ENCODE measurements at regions not wholly inside any gene's neighbourhood (a gene's known extent, or its start where the extent isn't known, plus 50 kb on each side); places are given as distances from the start of the nearest gene placed in this dataset.

DNA sequence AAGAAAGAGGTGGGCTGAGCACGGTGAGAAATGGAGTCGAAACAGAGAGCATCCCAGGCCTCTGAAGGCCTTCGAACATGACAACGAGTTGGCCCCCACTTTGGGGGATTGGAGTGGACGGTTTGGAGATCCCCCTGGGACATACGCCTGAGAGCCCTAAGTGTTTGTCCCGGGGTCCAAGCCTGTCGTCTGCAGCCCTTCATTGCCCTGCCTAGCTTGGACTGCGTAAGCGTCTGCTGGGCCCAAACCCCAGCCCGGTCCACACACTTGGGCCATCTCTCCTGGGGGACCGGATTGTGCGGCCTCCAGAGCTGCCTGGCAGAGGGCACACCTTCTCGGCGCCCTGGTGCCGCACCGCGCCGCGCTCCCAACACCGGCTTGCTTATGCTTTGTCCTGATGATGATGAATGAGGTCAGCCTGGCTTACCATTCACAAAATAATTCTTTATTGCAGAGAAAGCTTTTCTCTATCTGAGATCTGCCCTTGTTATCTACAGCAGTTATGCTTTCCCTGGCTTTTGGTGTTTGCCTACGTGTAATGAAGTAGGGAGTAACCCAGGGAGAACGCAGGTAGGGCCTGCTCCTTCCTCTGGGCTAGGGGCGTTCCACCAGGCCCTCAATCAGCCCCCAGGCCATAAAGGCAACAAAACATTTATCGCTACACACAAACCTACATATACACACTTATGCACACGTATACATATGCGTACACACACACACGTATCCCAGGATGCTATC is 85.9 kb upstream of the PPARA start:
- DNase-seq (ENCODE audit: low read depth in 3 of 3, low spot score in 2 of 3), result no peak

DNA sequence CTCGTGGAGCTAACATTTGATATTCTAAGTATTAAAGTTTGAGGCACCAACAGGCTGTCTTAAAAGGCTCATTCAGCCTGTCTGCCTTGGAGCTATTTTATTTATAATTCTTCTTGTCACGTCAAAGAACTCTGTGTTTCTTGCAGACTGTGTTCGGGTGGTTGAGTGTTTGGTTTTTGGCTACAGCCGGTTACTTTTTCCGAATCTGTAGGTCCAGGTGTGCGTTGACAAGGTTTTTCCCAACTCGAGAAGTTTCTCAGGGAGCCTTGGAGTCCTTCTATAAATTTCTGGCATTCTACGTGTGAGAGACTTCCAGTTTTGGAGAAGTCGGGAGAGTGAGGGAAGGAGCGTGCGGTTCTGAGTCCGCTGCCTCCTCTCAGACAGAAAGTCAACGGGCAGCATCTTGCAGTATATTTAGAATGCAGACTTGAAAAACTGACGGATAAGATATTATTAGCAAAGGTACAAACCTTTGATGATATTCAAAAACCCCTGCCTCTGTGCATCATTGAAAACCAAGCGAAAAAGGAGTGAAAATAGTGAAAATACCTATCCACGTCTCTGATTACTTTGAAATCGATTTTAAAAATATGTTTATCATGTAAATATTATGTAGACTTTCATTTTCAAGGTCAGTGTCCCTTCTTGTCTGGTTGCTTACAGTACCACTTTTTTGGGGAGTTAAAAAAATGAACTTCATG is 85.2 kb upstream of the PPARA start:
- no peak for DNase-seq (ENCODE audit: low read depth in 3 of 3, low spot score in 2 of 3)

DNA sequence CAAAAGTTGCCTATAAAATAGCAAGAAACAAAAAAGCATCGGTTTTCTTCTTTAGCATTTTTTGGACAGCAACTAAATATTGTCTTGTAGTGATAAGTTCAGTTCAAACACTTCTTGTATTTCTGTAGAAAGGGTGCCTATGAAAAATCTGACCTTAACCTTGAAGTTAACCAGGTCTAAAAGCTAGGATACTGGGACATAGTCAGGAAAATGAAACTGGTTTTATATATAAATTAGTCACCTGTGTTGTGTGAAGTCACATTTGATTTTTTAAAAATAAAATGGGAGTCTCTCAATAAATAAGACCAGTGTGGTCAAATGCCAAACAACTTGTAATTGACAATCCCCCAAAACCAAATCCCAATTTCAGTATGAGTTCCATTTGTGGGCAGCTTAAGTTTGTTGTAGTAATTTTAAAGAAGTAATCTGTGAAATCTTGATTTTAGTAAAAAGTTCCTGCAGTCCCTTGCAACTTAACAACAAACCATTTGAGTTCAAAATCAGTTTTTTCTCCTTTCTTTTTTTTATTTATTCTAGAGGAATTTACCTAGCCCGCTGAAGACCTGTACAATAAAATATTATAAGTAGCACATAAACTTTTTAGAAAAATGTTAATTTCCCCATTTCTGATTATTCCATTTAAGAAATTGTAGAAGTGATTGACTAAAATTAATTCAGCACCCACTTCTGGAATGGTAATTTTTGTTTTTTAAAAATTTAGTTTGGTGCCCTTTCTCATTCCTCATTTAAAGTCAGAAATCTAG is 84.5 kb upstream of the PPARA start:
- DNase-seq (ENCODE audit: low read depth in 3 of 3, low spot score in 2 of 3), result no peak

DNA sequence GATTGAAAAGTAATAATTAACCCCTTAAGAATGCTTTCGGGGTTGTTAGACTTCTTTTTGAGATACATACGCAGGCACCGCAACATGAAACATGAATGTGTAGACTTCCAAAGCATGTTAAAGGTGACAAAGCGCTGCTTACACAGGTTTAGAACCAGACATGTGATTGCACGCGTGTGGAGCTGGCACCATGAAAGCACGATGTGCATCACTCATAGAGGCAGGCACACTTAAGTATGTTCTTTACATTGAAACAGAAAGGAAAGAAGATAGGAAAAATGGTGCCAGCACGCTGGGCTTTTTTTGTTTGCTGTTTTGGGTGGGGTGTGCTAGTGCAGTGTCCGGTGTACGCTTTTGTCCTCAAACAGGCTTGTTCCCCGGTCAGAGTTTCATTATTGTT is 83.6 kb upstream of the PPARA start:
- no peak for DNase-seq (ENCODE audit: low read depth in 3 of 3, low spot score in 2 of 3)

DNA sequence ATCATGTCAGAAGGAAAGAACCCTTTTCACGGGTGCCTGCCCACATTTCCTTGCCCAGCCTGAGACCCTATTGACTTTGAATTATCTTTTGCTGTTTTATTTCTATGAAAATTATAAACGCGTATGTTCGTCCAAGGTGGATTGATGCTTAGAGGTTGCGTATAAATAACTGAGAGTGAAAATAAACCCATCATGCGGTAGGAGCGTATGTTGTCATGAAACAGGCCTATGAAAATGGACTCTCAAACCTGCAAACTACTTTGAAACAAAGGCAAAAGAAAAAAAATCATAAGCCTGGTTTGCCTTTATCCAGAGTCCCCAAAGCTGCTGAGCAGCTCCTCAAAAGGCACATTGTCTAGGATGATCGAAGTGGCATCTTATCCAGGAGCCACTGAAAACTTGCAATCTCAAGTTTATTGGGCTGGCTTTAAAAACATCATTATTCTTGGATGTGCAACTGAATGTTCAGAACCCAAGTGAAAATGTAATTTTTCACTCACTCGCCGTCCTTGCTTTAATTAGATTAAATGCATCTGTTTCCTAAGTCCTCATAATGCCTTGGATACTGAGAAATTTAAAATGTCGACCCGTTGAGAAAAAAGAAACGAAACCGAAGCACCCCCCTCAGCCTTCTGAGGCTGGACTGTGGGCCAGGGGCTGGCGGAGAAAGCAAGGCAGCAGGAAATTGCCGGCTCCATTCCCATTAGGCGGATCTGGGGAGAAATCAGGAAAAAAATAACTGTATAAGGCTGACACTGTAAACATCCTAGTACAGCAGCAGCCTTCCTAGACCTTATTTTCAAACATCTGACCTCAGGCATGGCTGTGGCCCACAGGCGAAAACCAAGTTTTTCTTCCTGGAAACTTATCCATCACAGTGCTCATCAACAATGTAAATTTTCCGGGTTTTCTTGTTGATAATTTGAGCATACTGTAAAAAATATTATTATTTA is 82.9 kb upstream of the PPARA start:
- no peak for DNase-seq (ENCODE audit: low read depth in 3 of 3, low spot score in 2 of 3)

DNA sequence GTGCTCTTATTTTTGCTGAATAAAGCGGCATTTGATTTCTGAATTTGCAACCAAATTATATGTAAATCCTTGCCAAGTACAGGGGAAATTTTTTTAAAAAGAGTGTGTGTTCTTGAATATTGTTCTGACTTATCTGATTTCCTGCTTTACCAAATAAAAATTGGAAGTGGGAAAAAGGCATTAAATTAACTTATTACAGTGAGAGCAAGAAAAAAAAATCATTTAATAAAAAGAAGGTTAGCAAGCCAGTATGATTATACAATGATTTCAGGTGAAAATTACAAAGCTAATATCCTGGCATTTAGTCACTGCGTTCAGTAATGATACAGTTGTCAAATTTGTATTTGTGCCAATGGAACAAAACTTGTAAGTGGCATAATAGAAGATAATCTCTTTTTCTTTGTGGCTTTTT is 82.1 kb upstream of the PPARA start:
- DNase-seq (ENCODE audit: low read depth in 3 of 3, low spot score in 2 of 3), result no peak

DNA sequence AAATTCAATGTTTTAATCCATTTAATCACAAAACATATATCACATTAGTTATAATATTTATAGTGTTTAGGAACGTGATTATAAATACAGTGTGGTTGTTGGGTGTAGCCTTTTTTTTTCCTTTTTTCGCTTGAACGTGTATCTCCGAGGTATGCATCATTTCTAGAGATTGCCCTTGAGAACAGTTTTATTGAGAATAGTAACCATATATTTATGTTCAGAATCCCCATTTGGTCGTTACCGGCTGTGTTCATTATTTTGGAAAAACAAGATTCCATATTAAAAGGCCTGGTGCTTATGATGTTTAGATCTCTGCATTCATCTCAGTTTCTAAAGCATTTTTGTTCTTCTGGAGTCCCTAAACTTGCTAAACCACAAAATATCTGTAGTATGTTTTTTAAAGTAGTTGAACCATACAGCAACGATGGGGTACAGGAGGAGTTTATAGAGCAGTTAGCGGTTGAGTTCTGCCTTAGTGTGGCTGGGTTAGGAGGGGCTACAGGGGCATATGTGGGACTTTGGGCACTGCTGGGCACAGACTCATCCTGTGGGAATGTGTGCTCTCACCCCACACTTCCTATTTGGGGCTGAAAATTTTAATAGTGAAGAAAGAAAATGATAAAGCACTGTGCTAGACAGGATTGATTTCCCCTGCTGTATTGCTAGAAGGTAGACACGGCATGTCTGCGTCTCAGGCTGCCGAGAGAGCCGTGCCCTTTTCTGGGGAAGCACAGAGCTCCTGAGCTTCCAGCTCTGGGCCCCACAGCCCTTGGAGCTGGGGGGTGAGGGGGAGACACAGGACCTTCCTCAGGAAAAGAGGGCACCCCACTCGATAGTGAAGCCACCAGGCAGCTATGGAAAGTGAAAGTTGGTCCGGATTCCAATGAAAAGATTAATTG is 81.5 kb upstream of the PPARA start:
- no peak for DNase-seq (ENCODE audit: low read depth in 3 of 3, low spot score in 2 of 3)

DNA sequence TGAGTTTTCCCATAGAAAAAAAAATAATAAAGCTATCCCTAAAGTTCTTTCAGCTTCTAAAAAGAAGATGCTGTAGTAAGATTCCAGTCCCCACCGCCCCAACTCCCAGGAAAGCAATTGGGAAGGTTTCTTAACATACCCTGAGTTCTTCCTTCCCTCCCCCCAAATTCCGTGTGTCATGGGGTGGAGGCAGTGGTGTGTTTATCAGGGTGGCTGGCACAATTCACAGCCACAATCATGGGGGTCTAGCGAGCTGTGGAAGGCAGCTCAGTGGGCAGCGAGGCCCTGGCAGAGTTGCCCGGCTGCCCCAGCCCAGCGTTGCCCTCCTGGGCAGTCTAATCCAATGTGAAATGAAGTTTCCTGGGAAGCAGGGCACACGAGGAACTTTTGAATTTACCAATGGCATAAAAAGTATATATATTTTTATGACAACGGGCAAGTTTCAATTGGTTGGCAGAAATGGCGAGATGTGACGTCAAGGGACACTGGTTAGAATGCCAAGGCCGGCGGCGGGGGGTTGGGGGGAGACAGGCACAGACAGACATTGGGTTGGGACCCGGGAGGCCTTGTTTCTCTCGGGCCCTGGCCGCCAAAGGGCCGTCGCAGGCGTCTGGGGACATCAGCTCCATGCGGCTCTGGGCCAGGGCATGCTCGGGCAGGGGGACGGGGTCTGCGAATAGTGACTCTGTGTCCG is 80.7 kb upstream of the PPARA start:
- no peak for DNase-seq (ENCODE audit: low read depth in 3 of 3, low spot score in 2 of 3)

DNA sequence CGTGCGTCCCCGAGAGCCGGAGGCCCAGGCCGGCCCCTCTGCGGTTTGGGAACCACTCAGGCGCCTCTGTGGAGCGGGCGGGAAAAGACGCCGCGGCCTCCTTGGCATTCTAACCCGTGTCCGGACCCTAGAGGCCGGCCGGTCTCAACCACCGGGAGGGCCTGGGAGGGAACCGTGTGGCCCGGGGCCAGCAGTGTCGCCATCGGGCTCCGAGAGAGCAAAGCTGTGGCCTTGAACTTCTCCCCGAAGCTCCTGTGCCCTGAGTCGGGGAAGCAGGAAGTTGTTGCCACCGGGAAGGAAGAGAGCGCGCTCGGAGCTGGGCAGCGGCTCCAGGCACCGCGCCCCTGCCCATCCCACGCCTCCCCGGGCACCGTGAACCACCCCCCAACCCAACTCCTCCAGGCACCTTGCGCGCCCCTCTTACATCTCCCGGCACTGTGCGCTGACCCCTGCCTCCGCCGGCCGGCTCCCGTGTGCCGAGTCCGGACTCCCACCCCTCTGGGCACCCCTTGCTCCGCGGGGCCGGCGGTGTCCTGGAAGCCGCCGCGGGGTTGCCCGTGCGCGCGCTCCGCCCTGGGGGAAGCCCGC is 80.0 kb upstream of the PPARA start:
- no peak for DNase-seq (ENCODE audit: low read depth in 3 of 3, low spot score in 2 of 3)

DNA sequence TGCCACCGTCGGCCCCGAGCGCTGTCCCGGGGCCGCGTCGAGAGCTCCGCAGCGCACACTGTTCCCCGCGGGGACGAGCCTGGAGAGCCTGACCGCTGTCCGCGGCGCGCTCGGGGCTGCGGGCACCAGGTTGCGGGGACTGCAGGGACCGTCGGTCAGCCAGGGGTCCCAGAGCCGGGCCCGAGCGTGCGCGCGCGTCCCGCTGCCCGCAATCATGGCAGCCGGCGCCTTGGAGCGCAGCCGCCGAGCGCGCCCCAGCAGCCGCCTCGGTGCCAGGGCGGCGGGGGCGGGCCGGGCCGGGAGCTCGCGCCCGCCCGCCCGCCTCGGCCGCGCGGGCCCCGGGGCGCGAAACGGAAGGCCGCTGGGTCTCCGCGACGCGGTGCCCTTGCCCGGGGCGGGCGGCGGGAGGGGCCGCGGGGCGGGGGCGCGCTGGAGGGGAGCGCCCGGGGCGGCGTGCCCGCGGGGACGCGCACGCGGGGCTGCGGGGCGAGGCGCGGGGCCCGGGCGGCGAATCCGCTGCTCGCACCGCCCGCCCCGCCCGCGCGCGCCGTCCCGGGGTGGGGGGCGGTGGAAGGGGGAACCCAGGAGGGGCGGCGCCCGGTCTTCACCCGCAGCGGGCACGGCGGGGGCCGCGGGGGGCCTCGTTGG is 79.4 kb upstream of the PPARA start:
- peak in 1 of 3 donors; percentile 38 for DNase-seq (ENCODE audit: low read depth in 3 of 3, low spot score in 2 of 3)

DNA sequence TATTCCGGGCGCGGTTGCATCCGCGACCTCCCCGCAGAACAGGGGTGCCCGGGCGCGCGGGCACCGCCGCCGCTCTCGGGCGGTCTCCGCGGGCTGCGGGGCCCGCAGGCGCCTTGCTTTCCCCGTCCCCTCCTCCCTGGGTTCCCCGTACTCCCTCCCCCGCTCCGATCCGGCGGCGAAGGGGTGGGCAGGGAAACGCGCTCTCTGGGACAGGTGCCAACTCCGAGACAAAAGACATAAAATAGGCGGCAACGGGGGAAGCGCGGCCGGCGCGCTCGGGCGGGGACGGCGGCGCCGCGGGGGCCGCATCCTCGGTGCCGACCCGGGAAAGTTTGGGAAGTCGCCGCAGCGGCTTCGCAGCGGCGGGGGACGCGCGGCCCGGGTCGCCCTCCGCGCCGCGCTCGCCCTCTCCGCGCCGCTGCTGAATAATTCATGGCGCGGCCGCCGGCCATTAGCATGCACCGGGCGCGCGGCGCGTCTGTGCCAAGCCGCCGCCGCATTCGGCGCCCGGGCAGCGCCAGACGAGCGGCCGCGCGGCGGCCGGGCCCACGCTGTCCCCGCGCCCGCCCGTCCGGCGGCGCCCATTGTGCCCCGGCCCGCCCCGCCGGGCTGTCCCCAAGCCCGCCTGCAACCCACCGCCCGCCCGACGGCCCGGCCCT is 78.7 kb upstream of the PPARA start:
- peak in 1 of 3 donors; percentile 84 for DNase-seq (ENCODE audit: low read depth in 3 of 3, low spot score in 2 of 3)

DNA sequence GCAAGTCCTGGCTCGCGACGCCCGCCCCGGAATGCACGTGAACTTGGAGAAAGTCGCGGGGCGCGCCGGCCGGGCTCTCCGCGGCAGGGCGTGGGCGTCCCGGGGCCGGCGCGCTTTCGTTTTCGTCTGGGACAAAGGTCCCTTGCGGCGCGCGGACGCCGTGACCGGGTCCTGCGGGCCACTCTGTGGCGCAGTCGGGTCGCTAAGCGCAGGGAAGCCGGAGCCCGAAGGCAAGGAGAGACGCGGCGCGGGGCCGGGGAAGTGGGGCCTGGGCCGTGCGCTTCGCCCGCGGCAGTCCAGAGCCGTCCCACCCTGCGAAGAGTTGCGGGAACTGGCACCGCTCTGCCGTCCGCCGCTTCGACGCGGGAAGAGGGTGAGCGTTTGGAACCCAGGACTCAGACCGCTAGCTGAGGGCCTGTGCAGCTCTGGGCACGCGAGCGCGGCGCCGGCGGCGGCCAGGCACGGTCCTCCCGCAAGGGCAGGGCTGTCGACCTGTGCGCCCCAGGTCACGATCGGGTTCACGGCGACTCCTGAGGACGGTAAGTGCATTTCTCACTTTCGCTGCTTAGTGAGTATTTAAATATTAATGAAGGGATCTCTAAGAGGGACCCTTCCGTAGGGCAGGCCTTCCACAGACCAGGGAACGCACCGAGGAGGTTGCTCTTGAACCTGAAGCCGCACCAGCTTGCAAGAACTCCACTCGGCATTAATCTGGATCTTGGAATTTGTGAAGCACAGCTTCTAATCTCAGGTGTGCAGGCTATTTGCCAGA is 78.0 kb upstream of the PPARA start:
- DNase-seq (ENCODE audit: low read depth in 3 of 3, low spot score in 2 of 3), result no peak

DNA sequence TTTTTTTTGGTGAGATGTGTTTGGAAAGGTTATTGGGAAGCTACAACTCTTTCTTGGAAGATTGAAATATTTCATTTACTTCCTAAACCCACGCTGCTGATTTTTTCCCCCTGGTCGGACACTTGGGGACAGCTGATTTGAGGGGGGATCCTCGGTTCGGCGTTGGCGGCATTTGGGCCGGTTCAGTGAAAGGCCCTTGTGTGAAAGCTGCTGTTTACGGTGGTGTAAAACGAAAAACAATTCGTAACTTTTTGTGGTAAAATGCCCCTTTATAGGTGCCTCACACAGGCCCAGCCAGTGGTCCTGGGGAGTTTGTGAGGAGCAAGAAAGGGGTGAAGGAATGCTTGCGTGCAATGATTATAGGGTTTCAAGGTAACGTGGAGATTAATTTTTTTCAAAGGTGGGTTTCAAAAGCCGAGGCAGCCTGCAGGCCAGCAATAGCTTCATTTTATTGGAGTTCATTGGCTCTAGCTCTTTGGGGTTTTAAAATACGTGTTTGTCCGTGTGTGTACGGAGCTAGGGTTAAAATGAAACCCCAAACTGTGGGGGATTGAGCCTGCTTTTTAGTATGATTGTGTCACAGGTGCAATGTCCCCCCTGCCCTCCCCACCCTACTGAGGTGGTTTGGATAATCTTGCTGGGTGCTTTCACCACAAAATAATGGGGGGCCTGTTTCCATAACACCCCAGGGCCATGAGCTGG is 77.2 kb upstream of the PPARA start:
- no peak for DNase-seq (ENCODE audit: low read depth in 3 of 3, low spot score in 2 of 3)

DNA sequence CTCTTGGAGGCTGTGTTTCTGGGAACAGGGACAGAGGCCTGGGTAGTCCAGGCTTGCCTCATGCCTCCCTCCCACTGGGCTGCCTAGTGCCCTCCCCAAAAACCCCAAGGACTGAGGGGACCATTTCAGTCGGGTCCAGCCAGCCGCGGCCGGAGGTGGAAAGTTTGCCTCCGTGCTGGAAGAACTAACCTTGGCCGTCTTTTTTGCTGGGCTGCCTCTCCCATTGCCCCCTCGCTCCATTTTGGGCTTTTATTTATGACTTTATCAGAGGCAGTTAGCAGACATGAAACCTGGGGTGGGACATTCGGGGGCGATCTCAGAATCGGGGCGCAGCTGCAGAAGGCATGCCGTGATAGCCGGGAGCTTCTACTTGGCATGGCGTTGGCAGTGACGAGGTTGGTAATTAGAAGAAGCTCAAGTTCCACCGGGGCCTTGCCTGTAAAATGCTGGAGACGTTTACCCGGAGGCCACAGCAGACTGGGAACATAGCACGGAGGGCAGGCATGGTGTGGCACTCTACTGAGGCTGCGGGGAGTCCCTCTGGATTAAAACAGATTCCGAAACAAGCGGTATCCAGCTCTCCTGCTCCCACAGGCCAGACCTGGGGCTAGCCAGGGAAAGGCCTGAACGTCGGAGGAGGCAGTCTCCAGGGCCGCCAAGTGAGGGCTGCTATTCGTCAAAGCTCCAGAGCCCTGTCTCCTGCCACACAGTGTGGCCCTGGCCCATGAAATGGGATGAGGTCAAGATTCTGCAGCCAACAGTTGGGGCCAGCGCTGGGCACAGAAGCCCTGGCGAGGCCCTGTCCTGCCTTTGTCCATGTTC is 76.4 kb upstream of the PPARA start:
- DNase-seq (ENCODE audit: low read depth in 3 of 3, low spot score in 2 of 3), result no peak

DNA sequence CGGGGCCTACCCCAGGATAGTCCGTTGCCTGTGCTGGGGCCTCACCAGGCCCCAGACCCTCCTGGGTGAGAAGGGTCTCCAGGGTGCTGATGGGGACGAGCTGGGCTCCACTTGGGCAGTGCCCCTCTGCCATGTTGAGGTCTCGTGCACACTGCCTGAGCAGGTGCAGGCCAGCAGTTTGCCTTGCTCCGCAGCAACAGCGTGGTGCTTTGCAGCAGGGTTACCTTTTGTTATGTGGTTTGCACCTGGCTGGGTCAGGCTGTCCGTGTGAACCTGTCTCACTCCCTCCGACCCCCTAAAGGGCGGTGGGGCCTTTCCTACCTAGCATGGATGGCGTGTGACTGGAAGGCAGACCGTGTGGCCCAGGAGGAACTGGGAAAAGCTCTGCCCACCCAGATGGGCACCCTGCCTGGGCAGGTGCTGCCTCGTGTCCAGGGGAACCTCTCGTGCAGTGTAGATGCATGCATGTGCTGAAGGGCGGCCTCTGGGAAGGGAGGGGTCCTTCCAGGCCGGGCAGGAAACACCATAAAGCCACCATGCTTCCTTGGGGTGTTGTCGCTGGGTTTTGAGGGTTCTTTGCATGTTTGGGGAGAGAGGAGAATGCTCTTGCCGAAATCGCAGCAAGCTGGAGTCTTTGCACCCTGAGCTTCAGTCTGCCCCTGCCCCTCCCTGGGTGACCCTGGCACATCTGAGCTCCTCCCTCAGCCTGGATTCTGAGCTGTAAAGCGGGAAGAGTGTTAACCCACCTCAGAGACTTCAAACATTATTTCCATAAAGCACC is 75.4 kb upstream of the PPARA start:
- DNase-seq (ENCODE audit: low read depth in 3 of 3, low spot score in 2 of 3), result no peak
